Keratinocyte (primary cell): ENCODE measurements at regions not wholly inside any gene's neighbourhood (a gene's known extent, or its start where the extent isn't known, plus 50 kb on each side); places are given as distances from the start of the nearest gene placed in this dataset.

ENCODE experiments used
- DNase-seq: peaks from one replicate; pipeline ENCODE4 v3.0.0-alpha.2; 2011; ENCODE audit warnings: low read depth, missing footprints, low spot score
- FAIRE-seq: peaks from 2 replicates; lab custom pipeline; 2011; peaks lifted over from hg19 to GRCh38; lab: Jason Lieb, UNC
- H2AFZ ChIP-seq: 2 replicates; pipeline ENCODE4 v1.6.0; 2012; ENCODE audit warnings: low read length, control low read depth, inconsistent platforms; ENCODE audit not compliant: control insufficient read depth
- H3K27ac ChIP-seq: 2 replicates; pipeline ENCODE4 v1.5.1; 2011; ENCODE audit warnings: low read length; ENCODE audit not compliant: control insufficient read depth, insufficient read depth
- H3K27me3 ChIP-seq: 3 replicates; pipeline ENCODE4 v1.6.0; 2011; ENCODE audit warnings: low read length; ENCODE audit not compliant: control insufficient read depth, insufficient read depth; ENCODE audit errors: extremely low read depth
- H3K36me3 ChIP-seq, 2 experiments: 2 replicates in 1 of 2; 3 replicates in 1 of 2; pipeline ENCODE4 v1.5.1; 2011; ENCODE audit warnings: low read length in 2 of 2, mild to moderate bottlenecking in 1 of 2; ENCODE audit not compliant: control insufficient read depth in 2 of 2, insufficient read depth in 2 of 2; ENCODE audit errors: extremely low read depth in 1 of 2
- H3K4me1 ChIP-seq: 3 replicates; pipeline ENCODE4 v1.5.1; 2011; ENCODE audit warnings: low read length; ENCODE audit not compliant: control insufficient read depth, insufficient read depth; ENCODE audit errors: extremely low read depth
- H3K4me2 ChIP-seq: 3 replicates; pipeline ENCODE4 v1.6.0; 2011; ENCODE audit warnings: low read depth, low read length; ENCODE audit not compliant: control insufficient read depth, insufficient read depth; ENCODE audit errors: extremely low read depth
- H3K4me3 ChIP-seq, 3 experiments: fragments of 200-600 bp in 1 of 3; sonication (generic) in 1 of 3; 2 replicates in 2 of 3; 3 replicates in 1 of 3; pipeline ENCODE4 v1.5.1; 2011 to 2016; ENCODE audit warnings: low read length in 3 of 3, mild to moderate bottlenecking in 3 of 3, control low read depth in 2 of 3, inconsistent platforms in 1 of 3, low read depth in 1 of 3, mixed read lengths in 1 of 3, mixed run types in 1 of 3, moderate library complexity in 1 of 3; ENCODE audit not compliant: control insufficient read depth in 2 of 3, insufficient read depth in 2 of 3; ENCODE audit errors: extremely low read depth in 1 of 3
- H3K79me2 ChIP-seq: 2 replicates; pipeline ENCODE4 v1.6.0; 2012; ENCODE audit warnings: low read length; ENCODE audit not compliant: control insufficient read depth, insufficient read depth
- H3K9ac ChIP-seq: 3 replicates; pipeline ENCODE4 v1.6.0; 2011; ENCODE audit warnings: low read length; ENCODE audit not compliant: control insufficient read depth, insufficient read depth; ENCODE audit errors: extremely low read depth
- H3K9me1 ChIP-seq: 3 replicates; pipeline ENCODE4 v1.6.0; 2011; ENCODE audit warnings: low read length; ENCODE audit not compliant: control insufficient read depth, insufficient read depth; ENCODE audit errors: extremely low read depth
- H3K9me3 ChIP-seq: 2 replicates; pipeline ENCODE4 v1.5.1; 2012; ENCODE audit warnings: low read depth, low read length; ENCODE audit not compliant: control insufficient read depth
- H4K20me1 ChIP-seq: 3 replicates; pipeline ENCODE4 v1.6.0; 2011; ENCODE audit warnings: low read length; ENCODE audit not compliant: control insufficient read depth, insufficient read depth; ENCODE audit errors: extremely low read depth
- CTCF ChIP-seq, 3 experiments: IDR thresholded peaks in 1 of 3; conservative IDR thresholded peaks in 1 of 3; optimal IDR thresholded peaks in 1 of 3; 2 replicates in 2 of 3; 3 replicates in 1 of 3; pipeline versions ENCODE3 to v1.5.1; 2011; ENCODE audit warnings: low read length in 3 of 3, mild to moderate bottlenecking in 3 of 3, moderate library complexity in 2 of 3, control low read depth in 1 of 3, inconsistent platforms in 1 of 3; ENCODE audit not compliant: insufficient read depth in 2 of 3; ENCODE audit errors: extremely low read depth in 1 of 3
- EZH2 ChIP-seq: IDR thresholded peaks from one replicate; pipeline ENCODE4 v1.6.1; 2012; ENCODE audit warnings: inconsistent platforms, mild to moderate bottlenecking, low read length, moderate library complexity
- dilution Hi-C: fragments of 300-500 bp; cut with MboI; formaldehyde crosslinking; loops from one replicate; pipeline ENCODE4 v1.7.0; 2020; ENCODE audit warnings: low sequenced_read_pairs; ENCODE audit not compliant: extremely low pct_ligation_motif_present

DNA sequence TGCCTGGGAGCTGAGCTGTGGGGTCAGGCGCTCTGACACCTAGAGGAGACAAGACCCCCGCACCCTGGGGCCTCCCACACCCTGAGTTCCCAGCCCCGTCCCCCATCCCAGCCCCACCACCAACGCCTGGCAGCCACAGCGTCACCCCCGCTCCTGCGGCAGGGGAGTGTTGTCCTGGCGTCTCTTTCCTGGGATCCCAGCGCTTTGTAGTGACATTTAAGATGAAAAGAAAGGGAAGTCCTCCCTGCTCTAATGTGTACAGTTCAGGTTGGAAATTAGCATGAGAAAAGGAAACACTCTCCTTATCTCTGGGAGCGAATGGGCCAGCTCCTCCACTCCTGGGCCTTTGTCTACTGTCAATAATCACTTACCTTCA is 112.1 kb downstream of the FAM53A start:
- H3K79me2 ChIP-seq, result no peaks in the 10 kb centered on the region
- no peaks in the 10 kb centered on the region for H4K20me1 ChIP-seq
- FAIRE-seq, result no peak
- peaks cover 26% of the 10 kb centered on the region for H3K27me3 ChIP-seq
- dilution Hi-C loops, result no loop called here
- no peak overlapping the region for H3K27ac ChIP-seq
- H3K9me1 ChIP-seq, result no peaks in the 10 kb centered on the region
- no peak overlapping the region for H3K4me2 ChIP-seq
- no peak overlapping the region for H3K9ac ChIP-seq
- H2AFZ ChIP-seq, result no peak overlapping the region
- TF ChIP-seq EZH2 (no peak), CTCF (optimal IDR thresholded peaks at IDR 0.05 in 1 of 3, IDR thresholded peaks at IDR 0.05 in 1 of 3, conservative IDR thresholded peaks at IDR 0.05 in 1 of 3; ENCODE audit: extremely low read depth in 1 of 3, insufficient read depth in 2 of 3, low read length in 3 of 3) (no peak)
- H3K4me3 ChIP-seq, result no peak overlapping the region
- no peaks in the 10 kb centered on the region for H3K36me3 ChIP-seq
- DNase-seq, result no peak
- H3K4me1 ChIP-seq, result no peaks in the 10 kb centered on the region
- no peaks in the 10 kb centered on the region for H3K9me3 ChIP-seq

DNA sequence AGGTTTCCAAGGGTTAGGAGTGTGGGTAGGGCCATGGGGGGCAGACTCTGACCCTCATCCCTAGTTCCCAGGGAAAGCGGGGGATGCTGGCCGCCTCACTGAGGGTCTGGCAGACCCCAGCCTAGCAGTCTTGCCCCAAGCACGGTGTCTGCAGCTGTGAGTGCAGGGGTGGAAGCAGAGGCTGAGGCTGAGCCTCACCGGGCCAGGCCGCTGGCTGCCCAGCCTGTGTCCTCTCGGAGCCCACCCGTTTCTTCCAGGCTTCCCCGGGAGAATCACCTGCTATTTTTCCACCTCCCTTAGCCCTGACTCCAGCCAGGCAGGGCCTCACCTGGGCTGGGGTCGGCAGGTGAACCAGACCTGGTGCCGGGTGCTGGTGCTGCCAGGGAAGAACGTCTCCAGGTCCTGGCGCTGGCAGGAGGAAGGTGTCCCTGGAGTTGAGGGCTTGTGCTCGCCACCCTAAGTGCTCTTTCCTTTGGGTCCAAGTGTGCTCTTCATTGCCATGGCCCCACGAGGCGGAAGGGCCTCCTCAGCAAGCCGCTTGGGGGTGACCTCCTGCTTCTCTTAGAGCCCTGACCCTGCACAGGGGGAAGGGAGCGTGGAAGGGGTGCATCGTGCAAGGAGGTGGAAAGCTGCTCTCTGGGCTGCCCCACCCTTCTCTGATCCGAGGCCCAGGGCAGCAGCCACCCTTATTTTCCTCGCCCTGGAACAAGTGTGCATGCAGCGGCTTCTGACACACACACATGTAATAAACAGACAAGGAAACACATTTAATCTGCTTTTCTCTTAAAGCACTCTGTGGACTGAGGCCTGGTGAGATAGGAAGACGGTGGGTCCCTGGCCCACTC is 112.7 kb downstream of the FAM53A start:
- H3K27me3 ChIP-seq, result peaks cover 27% of the 10 kb centered on the region
- dilution Hi-C loops, result no loop called here

More for the DNA sequence above, 112.7 kb downstream of the FAM53A start:
- Histone ChIP-seq H3K4me2 (no peak overlapping the region), H3K79me2 (no peaks in the 10 kb centered on the region), H3K9me3 (no peaks in the 10 kb centered on the region), H3K36me3 (no peaks in the 10 kb centered on the region), H3K27ac (no peak overlapping the region), H2AFZ (no peak overlapping the region), H3K9me1 (no peaks in the 10 kb centered on the region), H4K20me1 (no peaks in the 10 kb centered on the region), H3K4me3 (no peak overlapping the region), H3K4me1 (no peaks in the 10 kb centered on the region), H3K9ac (no peak overlapping the region)
- no peak for TF ChIP-seq CTCF (optimal IDR thresholded peaks at IDR 0.05 in 1 of 3, IDR thresholded peaks at IDR 0.05 in 1 of 3, conservative IDR thresholded peaks at IDR 0.05 in 1 of 3; ENCODE audit: extremely low read depth in 1 of 3, insufficient read depth in 2 of 3, low read length in 3 of 3)
- no peak for TF ChIP-seq EZH2
- no peak for FAIRE-seq
- DNase-seq, result no peak
